Left lung (tissue), 4 donors: ENCODE measurements at regions not wholly inside any gene's neighbourhood (a gene's known extent, or its start where the extent isn't known, plus 50 kb on each side); places are given as distances from the start of the nearest gene placed in this dataset.

Experiments used
- ATAC-seq: fragments of 200-7000 bp; cut with Tn5 transposase; one replicate; pipeline ENCODE4 v1.9.1; 2020; ENCODE audit warnings: moderate library complexity
- DNase-seq, 4 donors: peaks; one replicate each; pipeline ENCODE4 v3.0.0-alpha.2; 2013 to 2020
- H3K27ac ChIP-seq, 2 donors: fragments of 200-600 bp; sonication (generic) in 1 of 2; one replicate each; pipeline versions ENCODE4 v1.5.0 to v1.8.0; 2020 to 2021
- H3K27me3 ChIP-seq, 2 donors: fragments of 200-600 bp; sonication (generic) in 1 of 2; one replicate each; pipeline versions ENCODE4 v1.5.0 to v1.8.0; 2020 to 2021
- H3K36me3 ChIP-seq, 2 donors: fragments of 200-600 bp; sonication (generic) in 1 of 2; one replicate each; pipeline versions ENCODE4 v1.5.0 to v1.8.0; 2020 to 2021
- H3K4me1 ChIP-seq, 2 donors: fragments of 200-600 bp; one replicate each; pipeline ENCODE4 v1.8.0; 2021
- H3K4me3 ChIP-seq, 2 donors: fragments of 200-600 bp; sonication (generic) in 1 of 2; one replicate each; pipeline versions ENCODE4 v1.5.0 to v1.8.0; 2020 to 2021; ENCODE audit warnings: mild to moderate bottlenecking in 1 of 2
- H3K9me3 ChIP-seq, 2 donors: fragments of 200-600 bp; sonication (generic) in 1 of 2; one replicate each; pipeline versions ENCODE4 v1.5.0 to v1.8.0; 2020 to 2021
- intact Hi-C, 2 donors: fragments of 100-400 bp; cut with DNase I; formaldehyde crosslinking; loops; one replicate each; pipeline versions ENCODE4 v1.11.2 to v1.14.2; 2022
- TF ChIP-seq, protein P1 (sequence below), 2 donors: fragments of 200-600 bp; sonication (generic) in 1 of 2; IDR thresholded peaks; one replicate each; pipeline versions ENCODE4 v1.5.0 to v1.8.0; 2021; ENCODE audit warnings: antibody characterized with exemption in 2 of 2
- donor health status: DM: no; HTN: yes; CAD: no.
- donor health status: DM: no; HTN: no; CAD: no.

DNA sequence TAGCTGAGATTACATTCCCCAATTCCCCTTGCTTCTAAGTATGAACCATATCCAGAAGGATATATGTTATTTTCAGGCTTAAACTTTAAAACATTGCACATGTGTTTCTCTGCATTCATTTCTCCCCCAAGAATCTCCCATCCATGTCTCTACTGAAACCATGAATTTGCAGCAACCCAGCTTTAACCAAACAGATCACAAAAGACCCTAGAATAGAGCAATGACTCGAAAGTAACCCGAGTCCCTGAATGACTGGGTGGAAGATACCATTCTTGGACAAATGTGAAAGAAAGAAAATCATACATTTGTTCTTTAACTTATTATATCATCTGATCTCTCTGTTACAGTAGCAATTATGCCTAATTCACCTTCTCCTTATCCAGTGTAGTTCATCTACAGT, 278.7 kb downstream of the IPMK start:
- H3K27ac ChIP-seq: no peak overlapping the region
- TF ChIP-seq, protein P1, sequence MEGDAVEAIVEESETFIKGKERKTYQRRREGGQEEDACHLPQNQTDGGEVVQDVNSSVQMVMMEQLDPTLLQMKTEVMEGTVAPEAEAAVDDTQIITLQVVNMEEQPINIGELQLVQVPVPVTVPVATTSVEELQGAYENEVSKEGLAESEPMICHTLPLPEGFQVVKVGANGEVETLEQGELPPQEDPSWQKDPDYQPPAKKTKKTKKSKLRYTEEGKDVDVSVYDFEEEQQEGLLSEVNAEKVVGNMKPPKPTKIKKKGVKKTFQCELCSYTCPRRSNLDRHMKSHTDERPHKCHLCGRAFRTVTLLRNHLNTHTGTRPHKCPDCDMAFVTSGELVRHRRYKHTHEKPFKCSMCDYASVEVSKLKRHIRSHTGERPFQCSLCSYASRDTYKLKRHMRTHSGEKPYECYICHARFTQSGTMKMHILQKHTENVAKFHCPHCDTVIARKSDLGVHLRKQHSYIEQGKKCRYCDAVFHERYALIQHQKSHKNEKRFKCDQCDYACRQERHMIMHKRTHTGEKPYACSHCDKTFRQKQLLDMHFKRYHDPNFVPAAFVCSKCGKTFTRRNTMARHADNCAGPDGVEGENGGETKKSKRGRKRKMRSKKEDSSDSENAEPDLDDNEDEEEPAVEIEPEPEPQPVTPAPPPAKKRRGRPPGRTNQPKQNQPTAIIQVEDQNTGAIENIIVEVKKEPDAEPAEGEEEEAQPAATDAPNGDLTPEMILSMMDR (IDR thresholded peaks at IDR 0.05): no peak
- intact Hi-C loops: no loop called here

DNA sequence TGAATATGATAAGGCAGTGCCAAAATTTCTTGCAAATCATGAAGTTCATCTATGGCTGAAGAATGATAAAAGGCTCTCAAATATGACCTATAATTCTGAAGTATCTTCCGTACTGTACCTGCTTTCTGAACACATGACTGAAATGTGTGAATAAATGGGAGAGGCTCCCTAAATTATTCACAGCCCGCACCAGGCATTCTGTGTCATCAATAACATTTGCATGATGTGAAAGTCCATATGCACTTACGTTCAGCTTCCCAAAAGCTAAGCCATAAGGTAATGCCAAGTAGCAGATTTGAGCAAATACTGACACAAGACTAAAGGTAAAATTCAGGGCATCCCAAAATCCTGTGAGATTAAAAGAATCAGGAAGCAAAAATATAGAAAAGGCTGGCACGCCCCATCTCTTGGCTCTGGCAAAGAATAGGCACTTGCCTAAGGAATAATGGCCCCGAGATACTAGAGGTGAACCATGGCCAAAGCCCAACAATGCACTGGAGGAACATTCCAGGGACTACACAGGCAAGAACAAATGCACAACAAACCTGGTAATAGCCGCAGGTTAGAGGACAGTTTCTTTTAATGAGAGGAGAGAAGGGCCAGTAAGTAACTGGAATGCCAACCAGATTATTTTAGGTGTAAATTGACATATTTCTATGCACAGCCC, 280.5 kb downstream of the IPMK start:
- TF ChIP-seq, protein P1 (IDR thresholded peaks at IDR 0.05): no peak
- no peaks in the 10 kb centered on the region for H3K4me1 ChIP-seq
- no peak for DNase-seq
- no peaks in the 10 kb centered on the region for H3K27me3 ChIP-seq
- H3K4me3 ChIP-seq: no peak overlapping the region
- H3K36me3 ChIP-seq: no peaks in the 10 kb centered on the region
- no peak overlapping the region for H3K27ac ChIP-seq
- intact Hi-C loops: no loop called here
- no peak for ATAC-seq
- H3K9me3 ChIP-seq: no peaks in the 10 kb centered on the region

More for the DNA sequence above, 278.7 kb downstream of the IPMK start:
- Histone ChIP-seq H3K9me3 (no peaks in the 10 kb centered on the region), H3K4me1 (no peaks in the 10 kb centered on the region), H3K36me3 (no peaks in the 10 kb centered on the region), H3K27me3 (no peaks in the 10 kb centered on the region), H3K4me3 (no peak overlapping the region)
- DNase-seq (no peak), ATAC-seq (no peak)

DNA sequence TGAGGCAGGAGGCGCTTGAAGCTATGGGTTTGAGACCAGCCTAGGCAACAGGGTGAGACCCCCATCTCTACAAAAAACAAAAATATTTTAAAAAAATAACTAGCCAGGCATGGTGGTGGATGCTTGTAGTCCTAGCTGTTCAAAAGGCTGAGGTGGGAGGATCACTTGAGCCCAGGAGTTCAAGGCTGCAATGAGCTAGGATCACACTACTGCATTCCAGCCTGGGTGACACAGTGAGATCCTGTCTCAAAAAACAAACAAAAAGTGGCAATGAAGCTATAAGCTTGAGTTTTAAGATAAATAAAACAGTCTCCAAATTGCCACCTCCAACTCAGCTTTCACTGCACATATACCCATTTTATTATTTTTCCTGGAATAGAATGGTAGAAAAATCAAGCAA, 281.3 kb downstream of the IPMK start:
- TF ChIP-seq, protein P1 (IDR thresholded peaks at IDR 0.05): no peak
- H3K4me1 ChIP-seq: no peaks in the 10 kb centered on the region
- no peaks in the 10 kb centered on the region for H3K9me3 ChIP-seq
- DNase-seq (no peak), ATAC-seq (no peak)
- no peak overlapping the region for H3K4me3 ChIP-seq
- H3K36me3 ChIP-seq: no peaks in the 10 kb centered on the region
- no peaks in the 10 kb centered on the region for H3K27me3 ChIP-seq
- H3K27ac ChIP-seq: no peak overlapping the region
- intact Hi-C loops: no loop called here

DNA sequence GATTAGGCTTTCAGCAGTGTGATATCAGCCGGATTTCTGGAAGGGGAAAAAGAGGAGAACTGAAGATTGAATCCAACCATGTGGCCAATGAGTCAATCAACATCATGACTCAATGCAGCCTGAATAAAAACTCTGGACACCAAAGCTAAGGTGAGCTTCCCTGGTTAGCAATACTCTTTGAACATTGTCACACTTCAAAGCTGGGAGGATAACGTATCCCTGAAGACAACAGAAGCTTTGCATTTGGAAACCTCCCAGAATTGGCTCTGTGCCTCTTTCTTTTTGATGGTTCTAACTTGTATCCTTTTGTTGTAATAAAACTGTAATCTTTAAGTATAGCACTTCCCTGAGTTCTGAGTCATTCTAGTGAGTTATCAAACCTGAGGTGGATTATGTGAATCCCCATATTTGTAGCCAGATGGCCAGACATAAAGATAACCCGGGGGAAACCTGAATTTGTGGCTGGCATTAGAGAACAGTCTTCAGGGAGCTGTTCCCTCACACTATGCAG, 284.4 kb downstream of the IPMK start:
- H3K27me3 ChIP-seq: no peaks in the 10 kb centered on the region
- DNase-seq: no peak
- H3K9me3 ChIP-seq: no peaks in the 10 kb centered on the region
- intact Hi-C loops: no loop called here
- no peaks in the 10 kb centered on the region for H3K36me3 ChIP-seq
- H3K27ac ChIP-seq: no peak overlapping the region
- ATAC-seq: no peak
- H3K4me3 ChIP-seq: no peak overlapping the region
- no peaks in the 10 kb centered on the region for H3K4me1 ChIP-seq
- TF ChIP-seq, protein P1 (IDR thresholded peaks at IDR 0.05): no peak

DNA sequence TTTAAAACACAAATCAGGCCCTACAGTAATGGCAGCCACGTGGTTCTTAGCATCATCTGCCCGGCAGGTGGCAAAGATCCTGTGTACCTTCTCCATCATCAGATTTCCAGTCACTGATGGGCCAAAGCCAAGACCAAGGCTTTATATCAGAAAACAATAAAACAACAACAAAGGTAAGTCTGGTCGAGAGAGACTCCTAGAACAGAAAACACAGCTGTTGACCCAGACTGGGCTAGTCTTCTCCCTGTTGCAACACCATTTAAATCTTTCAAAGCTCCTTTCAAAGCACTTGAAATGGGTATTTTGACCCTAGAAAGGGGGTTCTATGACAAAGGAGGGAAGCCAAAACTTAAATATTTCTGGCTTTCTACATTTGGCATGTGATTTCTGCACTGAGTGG, 285.6 kb downstream of the IPMK start:
- no peaks in the 10 kb centered on the region for H3K27me3 ChIP-seq
- no peak overlapping the region for H3K27ac ChIP-seq
- intact Hi-C loops: no loop called here
- H3K36me3 ChIP-seq: no peaks in the 10 kb centered on the region
- TF ChIP-seq, protein P1 (IDR thresholded peaks at IDR 0.05): no peak
- H3K4me1 ChIP-seq: no peaks in the 10 kb centered on the region
- ATAC-seq: no peak
- H3K9me3 ChIP-seq: peaks cover 0 to 5% of the 10 kb centered on the region in 2 donors
- H3K4me3 ChIP-seq: no peak overlapping the region
- DNase-seq: no peak
